Stomach (tissue), 4 donors: ENCODE measurements at regions not wholly inside any gene's neighbourhood (a gene's known extent, or its start where the extent isn't known, plus 50 kb on each side); places are given as distances from the start of the nearest gene placed in this dataset.

Experiments
- EP300 ChIP-seq: sonication (generic); formaldehyde crosslinking; IDR thresholded peaks from one replicate; pipeline ENCODE4 v1.6.1; 2017; ENCODE audit warnings: antibody characterized with exemption
- TF ChIP-seq, protein P1 (sequence below), 7 experiments: fragments of 450-650 bp in 4 of 7; fragments of 200-600 bp in 3 of 7; sonication (generic) in 3 of 7; IDR thresholded peaks; one replicate each; pipeline ENCODE4 v1.5.1; 2016 to 2019; ENCODE audit warnings: antibody characterized with exemption in 7 of 7, control low read depth in 2 of 7, mild to moderate bottlenecking in 1 of 7

DNA sequence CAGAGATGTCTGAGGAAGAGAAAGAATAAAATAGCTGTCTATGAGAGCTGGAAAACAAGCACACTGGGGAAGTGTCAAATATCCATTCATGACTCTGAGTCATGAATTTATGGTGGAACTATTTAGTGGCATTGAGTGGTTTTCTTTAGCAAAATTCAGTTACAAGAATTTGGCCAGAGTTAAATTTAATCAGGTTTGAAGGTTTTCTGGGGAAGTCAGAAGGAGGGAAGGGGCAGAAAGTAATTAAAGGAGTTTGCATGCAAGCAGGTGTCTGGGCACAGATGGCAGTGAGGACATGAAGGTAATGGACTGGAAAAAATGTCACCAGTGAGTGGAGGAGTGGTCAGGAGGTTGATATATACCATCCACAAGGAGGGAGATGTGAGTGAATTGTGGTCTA, 121.9 kb upstream of the IVNS1ABP start:
- TF ChIP-seq, protein P1, sequence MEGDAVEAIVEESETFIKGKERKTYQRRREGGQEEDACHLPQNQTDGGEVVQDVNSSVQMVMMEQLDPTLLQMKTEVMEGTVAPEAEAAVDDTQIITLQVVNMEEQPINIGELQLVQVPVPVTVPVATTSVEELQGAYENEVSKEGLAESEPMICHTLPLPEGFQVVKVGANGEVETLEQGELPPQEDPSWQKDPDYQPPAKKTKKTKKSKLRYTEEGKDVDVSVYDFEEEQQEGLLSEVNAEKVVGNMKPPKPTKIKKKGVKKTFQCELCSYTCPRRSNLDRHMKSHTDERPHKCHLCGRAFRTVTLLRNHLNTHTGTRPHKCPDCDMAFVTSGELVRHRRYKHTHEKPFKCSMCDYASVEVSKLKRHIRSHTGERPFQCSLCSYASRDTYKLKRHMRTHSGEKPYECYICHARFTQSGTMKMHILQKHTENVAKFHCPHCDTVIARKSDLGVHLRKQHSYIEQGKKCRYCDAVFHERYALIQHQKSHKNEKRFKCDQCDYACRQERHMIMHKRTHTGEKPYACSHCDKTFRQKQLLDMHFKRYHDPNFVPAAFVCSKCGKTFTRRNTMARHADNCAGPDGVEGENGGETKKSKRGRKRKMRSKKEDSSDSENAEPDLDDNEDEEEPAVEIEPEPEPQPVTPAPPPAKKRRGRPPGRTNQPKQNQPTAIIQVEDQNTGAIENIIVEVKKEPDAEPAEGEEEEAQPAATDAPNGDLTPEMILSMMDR (IDR thresholded peaks at IDR 0.05), result no peak
- no peak for TF ChIP-seq EP300
